ENCODE measurements at regions not wholly inside any gene's neighbourhood (a gene's known extent, or its start where the extent isn't known, plus 50 kb on each side); places are given as distances from the start of the nearest gene placed in this dataset.

DNA sequence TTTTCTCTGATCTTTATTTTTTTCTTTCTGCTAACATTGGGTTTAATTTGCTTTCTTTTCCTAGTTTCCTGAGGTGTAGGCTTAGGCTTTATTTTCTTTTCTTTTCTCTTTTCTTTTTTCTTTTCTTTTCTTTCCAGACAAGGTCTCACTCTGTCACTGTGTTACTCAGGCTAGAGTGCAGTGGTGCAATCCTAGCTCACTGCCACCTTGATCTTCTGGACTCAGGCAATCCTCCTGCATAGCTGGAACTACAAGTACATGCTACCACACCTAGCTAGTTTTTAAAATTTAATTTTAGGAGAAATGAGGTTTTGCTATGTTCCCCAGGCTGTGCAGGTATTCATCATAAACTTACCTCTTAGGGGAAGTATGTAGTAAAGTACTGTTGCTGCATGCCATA, 197.8 kb upstream of the ANKRD50 start:
- ChIA-PET CTCF (no interaction called here), POLR2A (ENCODE audit: unreplicated experiment) (no interaction called here)
- Histone ChIP-seq H2BK20ac (ENCODE audit: low read depth, low read length) (no peak overlapping the region), H4K20me1 (ENCODE audit: insufficient read depth, low read length) (no peaks in the 10 kb centered on the region), H3K4ac (ENCODE audit: low read depth, low read length) (no peak overlapping the region), H2BK5ac (ENCODE audit: low read depth, low read length, poor library complexity, severe bottlenecking) (no peak overlapping the region), H3K9ac (ENCODE audit: low read depth, low read length) (no peak overlapping the region), H3K27me3 (ENCODE audit: control insufficient read depth, insufficient read depth, low read length) (no peaks in the 10 kb centered on the region), H3K36me3 (ENCODE audit: control insufficient read depth, insufficient read depth, low read length) (no peaks in the 10 kb centered on the region), H3K4me2 (ENCODE audit: low read depth, low read length) (no peak overlapping the region), H3K27ac (ENCODE audit: insufficient read depth, low read length) (no peak overlapping the region), H3K9me1 (ENCODE audit: insufficient read depth, low read length) (no peaks in the 10 kb centered on the region), H3K14ac (replicated peaks; ENCODE audit: low read depth, low read length) (no peak overlapping the region), H4K91ac (ENCODE audit: insufficient read depth, low read depth, low read length) (no peak overlapping the region), H2BK15ac (ENCODE audit: low read depth, low read length) (no peak overlapping the region), H4K5ac (ENCODE audit: low read depth, low read length) (no peak overlapping the region), H4K8ac (ENCODE audit: low read depth in 2 of 2, low read length in 2 of 2) (no peak overlapping the region), H3K18ac (ENCODE audit: low read depth, low read length) (no peak overlapping the region), H3K4me1 (ENCODE audit: control insufficient read depth, insufficient read depth, low read length) (no peaks in the 10 kb centered on the region), H2BK120ac (ENCODE audit: low read depth, low read length) (no peak overlapping the region), H2AK5ac (ENCODE audit: low read depth, low read length) (no peak overlapping the region), H3K23ac (ENCODE audit: low read depth, low read length) (no peak overlapping the region), H3K56ac (ENCODE audit: extremely low read depth, insufficient read depth, low read length) (no peak overlapping the region), H3K79me1 (ENCODE audit: low read depth in 1 of 2, low read length in 2 of 2) (no peaks in the 10 kb centered on the region), H3K4me3 (ENCODE audit: insufficient read depth, low read depth, low read length) (no peak overlapping the region), H3K9me3 (ENCODE audit: control insufficient read depth, insufficient read depth, low read length) (peaks cover 13% of the 10 kb centered on the region), H2AK9ac (replicated peaks; ENCODE audit: low read depth, low read length, poor library complexity) (no peak overlapping the region), H2AFZ (replicated peaks; ENCODE audit: low read length, poor library complexity) (no peak overlapping the region)
- no TSS peak for BruUV-seq (replicated peaks)
- no peak for DNase-seq
- intact Hi-C loops (cut with micrococcal nuclease): no loop called here
- dilution Hi-C loops (cut with HindIII; ENCODE audit: low sequenced_read_pairs, unreplicated experiment): no loop called here
- no peak for TF ChIP-seq CEBPB (IDR thresholded peaks at IDR 0.05; ENCODE audit: low read depth, low read length)
- TF ChIP-seq FOS (IDR thresholded peaks at IDR 0.05; ENCODE audit: low read depth, low read length): no peak
- TF ChIP-seq BHLHE40 (IDR thresholded peaks at IDR 0.05; ENCODE audit: low read depth, low read length): no peak
- TF ChIP-seq, protein P1, sequence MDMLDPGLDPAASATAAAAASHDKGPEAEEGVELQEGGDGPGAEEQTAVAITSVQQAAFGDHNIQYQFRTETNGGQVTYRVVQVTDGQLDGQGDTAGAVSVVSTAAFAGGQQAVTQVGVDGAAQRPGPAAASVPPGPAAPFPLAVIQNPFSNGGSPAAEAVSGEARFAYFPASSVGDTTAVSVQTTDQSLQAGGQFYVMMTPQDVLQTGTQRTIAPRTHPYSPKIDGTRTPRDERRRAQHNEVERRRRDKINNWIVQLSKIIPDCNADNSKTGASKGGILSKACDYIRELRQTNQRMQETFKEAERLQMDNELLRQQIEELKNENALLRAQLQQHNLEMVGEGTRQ (IDR thresholded peaks at IDR 0.05; ENCODE audit: low read depth, low read length): no peak
- in situ Hi-C loops (cut with MboI; ENCODE audit: low sequenced_read_pairs): no loop called here
- ATAC-seq (ENCODE audit: low read depth): no peak

Measured in IMR-90 (cell line).